Transverse colon (tissue), 4 donors: ENCODE measurements at regions not wholly inside any gene's neighbourhood (a gene's known extent, or its start where the extent isn't known, plus 50 kb on each side); places are given as distances from the start of the nearest gene placed in this dataset.

Experiments used
- CTCF ChIP-seq, 5 experiments: fragments of 200-600 bp in 3 of 5; fragments of 450-650 bp in 2 of 5; sonication (generic) in 3 of 5; IDR thresholded peaks; 1 replicate in 2 of 5; 2 replicates in 3 of 5; pipeline ENCODE4 v1.5.1; 2016 to 2017; ENCODE audit warnings: antibody characterized with exemption in 5 of 5, inconsistent platforms in 3 of 5, mild to moderate bottlenecking in 2 of 5, moderate library complexity in 1 of 5
- POLR2A ChIP-seq: fragments of 450-650 bp; IDR thresholded peaks from one replicate; pipeline ENCODE4 v1.6.1; 2016; ENCODE audit warnings: antibody characterized with exemption, mild to moderate bottlenecking, moderate library complexity
- POLR2AphosphoS5 ChIP-seq, 3 donors: sonication (generic); formaldehyde crosslinking; IDR thresholded peaks; one replicate each; pipeline ENCODE4 v1.6.1; 2016; ENCODE audit warnings: antibody characterized with exemption in 3 of 3

- TF ChIP-seq POLR2A (no peak), CTCF (IDR thresholded peaks at IDR 0.05) (no peak), POLR2AphosphoS5 (IDR thresholded peaks at IDR 0.05) (no peak)
Measured at GRCh38 chr5:7214906-7215416, 181.0 kb upstream of the ADCY2 start.
